Anterior cingulate cortex (tissue), 58 donors: ENCODE measurements at regions not wholly inside any gene's neighbourhood (a gene's known extent, or its start where the extent isn't known, plus 50 kb on each side); places are given as distances from the start of the nearest gene placed in this dataset.

Source experiments
- DNase-seq, 58 donors: peaks; one replicate each; lab custom pipeline; 2025; lab: John Stamatoyannopoulos, UW

GRCh38 chr16:35249051-35249450, 1789.6 kb downstream of the TP53TG3F start:
- DNase-seq, result no peak

GRCh38 chr16:35252356-35252936, 1793.0 kb downstream of the TP53TG3F start:
- DNase-seq, result no peak

DNA sequence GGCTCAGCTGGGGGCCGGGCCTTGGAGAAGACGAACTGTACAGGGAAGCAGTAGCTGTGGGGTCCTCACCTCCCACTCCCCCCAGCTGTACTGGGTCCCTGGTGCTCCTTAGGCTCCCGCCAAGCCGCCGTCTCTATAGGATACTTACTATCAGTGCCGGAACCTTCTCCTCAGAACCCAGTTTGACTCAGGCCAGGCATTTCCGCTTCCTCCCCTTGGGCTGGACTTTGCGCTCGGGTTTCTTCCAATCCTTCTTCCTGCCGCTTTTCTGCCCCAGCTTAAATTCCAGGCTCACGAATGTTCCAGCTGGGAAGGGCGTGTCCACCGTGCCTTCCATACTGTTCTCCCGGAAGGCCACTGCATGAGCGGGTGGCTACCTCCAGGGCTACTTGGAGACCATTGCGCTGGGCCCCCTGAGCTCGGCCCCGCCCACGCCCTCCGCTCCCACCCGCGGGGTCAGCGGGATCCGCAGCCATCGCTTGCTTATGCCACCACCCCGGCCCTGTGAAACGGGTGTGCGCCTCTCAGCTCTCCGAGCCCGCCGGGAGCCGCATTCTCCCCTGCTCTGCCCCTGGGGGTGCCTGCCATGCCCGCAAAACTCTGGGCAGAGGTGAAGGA, 1795.9 kb downstream of the TP53TG3F start:
- no peak for DNase-seq

GRCh38 chr16:35255816-35256215, 1796.4 kb downstream of the TP53TG3F start:
- DNase-seq, result no peak

GRCh38 chr16:35258381-35258780, 1799.0 kb downstream of the TP53TG3F start:
- DNase-seq, result no peak

GRCh38 chr16:35295856-35296255, 1836.4 kb downstream of the TP53TG3F start:
- no peak for DNase-seq

DNA sequence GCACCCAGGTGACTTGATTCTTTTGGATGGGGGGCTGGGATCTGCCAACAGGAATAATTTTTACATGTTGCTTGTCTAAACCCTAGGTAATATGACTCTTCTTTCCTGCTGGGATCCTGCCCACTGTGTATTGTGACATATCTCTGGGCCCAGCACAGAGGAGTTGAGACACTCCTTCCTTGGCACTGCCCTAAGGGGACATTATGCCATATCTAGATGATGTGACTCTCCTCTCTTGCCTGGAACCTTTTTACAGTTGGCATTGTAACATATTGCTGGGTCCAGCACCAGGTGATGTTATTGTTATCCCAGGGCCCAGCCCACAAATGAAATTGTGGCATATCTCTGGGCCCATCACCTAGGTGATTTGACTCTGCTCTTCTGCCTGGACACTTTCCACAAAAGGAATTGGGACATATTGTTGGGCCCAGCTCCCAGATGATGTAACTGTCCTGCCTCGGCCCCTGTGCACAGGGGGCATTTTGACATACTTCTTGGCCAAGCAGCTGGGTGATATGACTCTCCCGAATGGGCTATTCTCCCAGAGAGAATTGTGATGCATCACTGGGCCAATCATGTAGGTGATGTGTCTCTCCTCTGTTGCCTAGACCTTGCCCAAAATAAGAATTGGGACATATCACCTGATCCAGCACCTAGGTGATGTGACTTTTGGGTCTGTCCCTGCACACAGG, 1837.7 kb downstream of the TP53TG3F start:
- no peak for DNase-seq

- DNase-seq, result no peak
Observed at GRCh38 chr16:35298460-35299243, 1839.2 kb downstream of the TP53TG3F start.

GRCh38 chr16:35302859-35303258, 1843.4 kb downstream of the TP53TG3F start:
- no peak for DNase-seq

DNA sequence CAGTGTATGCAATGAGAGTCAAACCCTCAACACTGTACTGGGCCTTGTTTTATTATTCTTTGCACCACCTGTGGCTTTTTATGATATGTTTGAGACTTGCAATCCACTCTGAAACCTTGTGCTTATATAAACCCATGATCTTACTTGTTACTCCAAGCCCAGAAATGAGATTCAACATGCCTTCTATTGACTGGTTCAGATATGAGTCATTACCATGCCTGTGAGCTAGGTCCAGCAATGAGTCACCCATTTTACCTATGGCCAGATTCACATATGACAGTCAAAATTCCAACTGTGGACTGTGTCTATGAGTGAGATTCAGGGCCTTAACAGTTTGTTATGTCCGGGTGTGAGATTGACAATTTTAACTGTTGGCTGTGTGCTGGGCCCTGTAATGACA, 1846.1 kb downstream of the TP53TG3F start:
- DNase-seq, result no peak

DNA sequence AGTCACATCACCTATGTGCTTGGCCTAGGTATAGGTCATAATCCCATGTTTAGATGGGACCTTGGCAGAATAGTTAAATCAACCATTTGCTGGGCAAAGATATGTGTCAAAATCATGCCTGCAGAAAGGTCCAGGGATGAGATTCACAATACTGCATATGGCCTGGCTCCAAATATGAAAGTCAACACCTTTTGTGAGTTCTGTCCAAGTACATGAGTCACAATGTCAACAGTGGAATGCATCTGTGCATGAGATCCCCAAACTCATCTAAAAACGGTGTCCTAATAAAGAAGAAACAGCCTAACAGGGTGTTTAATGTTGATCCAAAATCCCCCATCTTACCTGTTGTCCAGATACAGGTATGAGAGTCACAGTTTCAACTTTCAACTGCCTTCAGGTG, 1847.5 kb downstream of the TP53TG3F start:
- no peak for DNase-seq

DNA sequence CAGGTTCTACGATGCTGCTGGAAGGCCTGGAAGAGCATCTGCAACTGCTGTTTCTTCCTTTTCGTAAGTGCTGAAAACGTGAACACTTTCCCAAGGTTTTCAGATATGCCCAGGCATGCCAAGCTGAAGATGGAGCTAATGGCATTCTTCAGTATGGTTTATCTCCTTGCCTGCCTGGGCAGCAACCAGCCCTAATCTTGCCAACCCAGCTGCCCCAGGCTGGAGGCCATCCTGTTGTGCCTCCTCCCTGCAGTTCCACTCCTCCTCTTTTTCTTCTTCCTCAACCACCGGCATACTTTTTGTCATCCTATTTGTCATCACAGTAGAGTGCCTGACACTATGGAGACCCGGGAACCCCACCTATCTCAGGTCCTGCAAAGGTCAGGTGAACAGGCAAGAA, 1849.3 kb downstream of the TP53TG3F start:
- DNase-seq, result no peak

DNA sequence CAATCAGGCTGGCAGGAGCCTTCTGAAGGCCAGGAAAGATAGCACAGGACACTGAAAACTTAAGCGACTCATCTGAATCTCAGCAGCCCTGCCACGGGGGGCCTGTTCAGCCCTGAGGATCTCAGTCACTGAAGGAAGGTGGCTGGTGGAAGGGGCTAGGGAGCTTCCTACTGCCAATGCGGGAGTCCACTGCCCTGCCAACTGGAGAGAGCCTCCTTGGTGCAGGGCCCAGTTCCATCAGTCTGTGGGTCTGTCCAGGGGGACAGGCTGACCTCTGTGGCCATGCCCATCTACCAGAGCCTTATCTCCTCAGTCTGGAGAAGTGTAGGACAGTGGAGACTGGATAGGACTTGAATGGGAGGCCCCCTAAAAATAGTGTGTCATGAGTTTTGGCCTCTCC, 1851.6 kb downstream of the TP53TG3F start:
- DNase-seq, result no peak

- DNase-seq, result no peak
Observed at GRCh38 chr16:35311475-35311874, 1852.1 kb downstream of the TP53TG3F start.

- DNase-seq, result no peak
Observed at GRCh38 chr16:35314298-35314697, 1854.9 kb downstream of the TP53TG3F start.

- DNase-seq, result peak in 10 of 58 donors; percentile 1 to 45 (median 16)
Observed at GRCh38 chr16:35319536-35320192, 1860.3 kb downstream of the TP53TG3F start.

GRCh38 chr16:35325936-35326335, 1866.5 kb downstream of the TP53TG3F start:
- DNase-seq, result no peak

GRCh38 chr16:35339337-35339736, 1879.9 kb downstream of the TP53TG3F start:
- no peak for DNase-seq

GRCh38 chr16:35342012-35342411, 1882.6 kb downstream of the TP53TG3F start:
- no peak for DNase-seq

DNA sequence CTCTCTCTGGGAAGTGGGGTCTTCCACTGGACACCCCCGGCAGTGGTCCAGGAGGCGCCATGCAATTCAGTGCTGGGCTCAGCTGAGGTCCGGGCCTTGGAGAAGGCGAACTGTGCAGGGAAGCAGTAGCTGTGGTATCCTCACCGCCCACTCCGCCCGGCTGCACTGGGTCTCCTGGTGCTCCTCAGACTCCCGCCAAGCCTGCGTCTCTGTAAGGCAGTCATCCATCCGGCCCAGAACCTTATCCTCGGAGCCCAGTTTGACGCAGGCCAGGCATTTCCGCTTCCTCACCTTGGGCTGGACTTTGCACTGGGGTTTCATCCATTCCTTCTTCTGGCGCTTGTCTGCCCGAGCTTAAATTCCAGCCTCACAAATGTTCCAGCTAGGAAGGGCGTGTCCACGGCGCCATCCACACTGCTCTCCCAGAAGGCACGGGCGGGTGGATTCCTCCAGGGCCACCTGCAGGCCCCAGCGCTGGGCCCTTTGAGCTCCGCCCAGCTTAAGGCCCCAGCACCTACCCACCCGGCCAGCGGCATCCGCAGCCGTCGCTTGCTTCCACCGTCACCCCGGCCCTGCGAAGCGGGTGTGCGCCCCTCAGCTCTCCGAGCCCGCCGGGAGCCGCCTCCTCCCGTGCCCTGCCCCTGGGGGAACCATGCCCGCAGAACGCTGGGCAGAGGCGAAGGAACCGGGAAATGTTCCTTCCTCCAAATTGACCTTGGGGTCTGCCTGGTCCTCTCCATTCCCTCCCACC, 1884.8 kb downstream of the TP53TG3F start:
- no peak for DNase-seq
